GM12892 (cell line): ENCODE measurements at regions not wholly inside any gene's neighbourhood (a gene's known extent, or its start where the extent isn't known, plus 50 kb on each side); places are given as distances from the start of the nearest gene placed in this dataset.

Source experiments
- POLR2A ChIP-seq: IDR thresholded peaks from 2 replicates; pipeline ENCODE4 v1.6.1; 2011; ENCODE audit warnings: low read depth, low read length, control low read depth
- POLR2AphosphoS5 ChIP-seq: IDR thresholded peaks from 2 replicates; pipeline ENCODE4 v1.6.1; 2011; ENCODE audit warnings: low read depth, low read length, control low read depth
- TAF1 ChIP-seq: IDR thresholded peaks from 2 replicates; pipeline ENCODE4 v1.6.1; 2011; ENCODE audit warnings: low read depth, mild to moderate bottlenecking, control low read depth, low read length, borderline replicate concordance

DNA sequence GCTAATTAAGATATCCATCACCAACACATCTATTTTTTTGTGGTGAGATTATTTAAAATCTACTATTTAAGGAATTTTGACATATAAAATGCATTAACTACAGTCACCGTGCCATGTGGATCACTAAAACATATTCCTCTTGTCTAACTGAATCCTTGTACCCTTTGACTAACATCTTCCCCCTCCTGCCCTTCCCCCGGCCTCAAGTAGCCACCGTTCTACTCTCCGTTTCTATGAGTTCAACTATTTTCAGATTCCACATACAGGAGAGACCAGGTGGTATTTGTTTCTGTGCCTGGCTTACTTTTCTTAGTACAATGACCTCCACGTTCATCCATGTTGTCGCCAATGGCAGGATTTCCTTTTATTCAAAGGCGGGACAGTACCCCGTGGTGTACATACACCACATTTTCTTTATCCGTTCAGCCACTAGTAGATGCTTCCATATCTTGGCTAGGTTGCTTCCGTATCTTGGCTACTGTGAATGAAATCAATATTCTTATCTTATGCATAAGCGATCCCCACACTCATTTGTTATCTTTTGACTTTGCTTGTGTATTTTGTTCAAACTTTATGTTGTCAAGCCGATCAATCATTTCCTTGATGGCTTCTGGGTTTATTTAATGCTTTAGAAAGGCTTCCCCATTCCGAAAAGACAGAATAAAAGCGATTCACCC, 134.7 kb downstream of the KCNJ12 start:
- TF ChIP-seq POLR2AphosphoS5 (no peak), POLR2A (no peak), TAF1 (no peak)
